Activated CD4-positive, alpha-beta T cell treated with anti-CD3 and anti-CD28 coated beads for 36 hours (primary cell): ENCODE measurements at regions not wholly inside any gene's neighbourhood (a gene's known extent, or its start where the extent isn't known, plus 50 kb on each side); places are given as distances from the start of the nearest gene placed in this dataset.
A peak's percentile ranks its signal among the peaks of the same experiment; 100 is the strongest.
"Not testable (repeated sequence)": the region's sequence is repeated elsewhere in the genome, so short reads cannot be mapped to it uniquely, and the experiment has no call there.

Experiments
- ATAC-seq: fragments of 200-7000 bp; cut with Tn5 transposase; one replicate; pipeline ENCODE4 v1.10.0; 2021; ENCODE audit warnings: mild to moderate bottlenecking, moderate library complexity
- CTCF ChIA-PET: fragments of 350-600 bp; sonication (Branson Sonifier 250); formaldehyde crosslinking; loops from one replicate; lab custom pipeline; 2021; ENCODE audit warnings: antibody characterized with exemption; lab: Charles Lee
- POLR2A ChIA-PET: fragments of 350-600 bp; sonication (Branson Sonifier 250); formaldehyde crosslinking; loops from one replicate; lab custom pipeline; 2021; ENCODE audit warnings: antibody characterized with exemption, inconsistent platforms; lab: Charles Lee
- DNase-seq: peaks from one replicate; pipeline ENCODE4 v3.0.0-alpha.2; 2020
- H3K27ac Mint-ChIP-seq: one replicate; pipeline ENCODE4 v1.8.0; 2021; ENCODE audit warnings: mixed read lengths
- H3K27me3 Mint-ChIP-seq: one replicate; pipeline ENCODE4 v1.8.0; 2021; ENCODE audit warnings: mixed read lengths
- H3K36me3 Mint-ChIP-seq: one replicate; pipeline ENCODE4 v1.8.0; 2021; ENCODE audit warnings: low read depth, mixed read lengths
- H3K4me1 Mint-ChIP-seq: one replicate; pipeline ENCODE4 v1.8.0; 2021; ENCODE audit warnings: mixed read lengths
- H3K4me3 Mint-ChIP-seq: one replicate; pipeline ENCODE4 v1.8.0; 2021; ENCODE audit warnings: mild to moderate bottlenecking, moderate library complexity, mixed read lengths
- H3K9me3 Mint-ChIP-seq: one replicate; pipeline ENCODE4 v1.8.0; 2021; ENCODE audit warnings: low read depth, mixed read lengths
- intact Hi-C, 2 experiments: fragments of 100-400 bp; cut with DNase I in 1 of 2; cut with micrococcal nuclease in 1 of 2; formaldehyde crosslinking; loops; one replicate each; pipeline versions ENCODE4 v1.14.2 to v1.15.1; 2022 to 2024; cut with DNase I, micrococcal nuclease

- ChIA-PET POLR2A (no interaction called here), CTCF (interaction anchor here (0.6 to 2.4 kb wide), 5 partner anchors 14 to 307 kb away, joined by 3 to 5 read pairs (median 3); no protein-coding TSS in a partner anchor)
- Mint-ChIP-seq H3K4me3 (no peak overlapping the region), H3K27me3 (peaks cover 20% of the 10 kb centered on the region), H3K9me3 (no peaks in the 10 kb centered on the region), H3K36me3 (no peaks in the 10 kb centered on the region), H3K4me1 (peaks cover 3% of the 10 kb centered on the region), H3K27ac (no peak overlapping the region)
- DNase-seq: peak; percentile 24
- intact Hi-C loops: loop anchor here (10.0 kb wide), 2 partner anchors 253 to 377 kb away; partner anchors contain the start of gene ATP8A2 (in 1 of the 2)
- no peak for ATAC-seq
These were observed 98.5 kb upstream of the PABPC3 start for GRCh38 chr13:24997367-24997967.

GRCh38 chr13:24998433-24998832 is 97.5 kb upstream of the PABPC3 start:
- intact Hi-C loops: loop anchor here (10.0 kb wide), 2 partner anchors 254 to 376 kb away; partner anchors contain the start of gene ATP8A2 (in 1 of the 2)
- POLR2A ChIA-PET: no interaction called here

DNA sequence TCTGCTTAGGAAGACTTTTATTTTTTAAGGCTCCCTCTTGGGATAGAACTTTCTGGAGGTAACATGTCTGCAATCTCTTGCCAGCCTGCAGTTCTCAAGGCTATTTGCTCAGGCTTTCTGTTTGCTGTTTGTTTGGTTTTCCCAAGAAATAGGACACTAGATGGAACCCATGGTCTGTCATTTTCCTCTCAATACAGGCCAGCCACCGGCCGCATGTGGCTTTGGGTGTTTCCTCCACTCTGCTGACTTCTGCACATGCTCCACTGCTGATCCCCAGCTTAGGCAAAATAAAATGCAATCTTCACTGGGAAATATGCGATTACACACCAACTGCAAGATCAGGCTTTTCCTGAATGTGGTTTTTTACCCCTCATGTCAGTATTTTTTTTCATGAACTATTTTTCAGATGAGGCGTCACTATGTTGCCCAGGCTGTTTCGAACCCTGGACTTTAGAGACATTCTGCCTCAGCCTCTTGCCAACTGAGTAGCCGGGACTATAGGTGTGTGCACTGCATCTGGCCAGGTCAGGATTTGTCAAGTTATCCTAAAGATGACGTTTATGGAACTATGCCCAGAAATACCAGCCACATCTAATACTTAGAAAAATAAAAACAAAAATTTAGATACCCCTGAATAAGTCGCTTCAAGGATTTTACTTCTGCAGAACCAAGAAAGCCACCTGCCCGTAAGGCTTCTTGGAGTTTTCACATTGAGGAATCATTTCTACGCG is 94.3 kb upstream of the PABPC3 start:
- intact Hi-C loops: no loop called here
- H3K4me3 Mint-ChIP-seq: no peak overlapping the region
- CTCF ChIA-PET: no interaction called here

More at GRCh38 chr13:24998433-24998832, 97.5 kb upstream of the PABPC3 start:
- Mint-ChIP-seq H3K36me3 (no peaks in the 10 kb centered on the region), H3K27ac (no peak overlapping the region), H3K9me3 (no peaks in the 10 kb centered on the region), H3K4me3 (no peak overlapping the region), H3K4me1 (peaks cover 3% of the 10 kb centered on the region), H3K27me3 (peaks cover 22% of the 10 kb centered on the region)
- CTCF ChIA-PET: interaction anchor here (0.7 to 2.4 kb wide), 3 partner anchors 13 to 135 kb away, joined by 3 to 5 read pairs (median 3); no protein-coding TSS in a partner anchor
- DNase-seq (no peak), ATAC-seq (no peak)

DNA sequence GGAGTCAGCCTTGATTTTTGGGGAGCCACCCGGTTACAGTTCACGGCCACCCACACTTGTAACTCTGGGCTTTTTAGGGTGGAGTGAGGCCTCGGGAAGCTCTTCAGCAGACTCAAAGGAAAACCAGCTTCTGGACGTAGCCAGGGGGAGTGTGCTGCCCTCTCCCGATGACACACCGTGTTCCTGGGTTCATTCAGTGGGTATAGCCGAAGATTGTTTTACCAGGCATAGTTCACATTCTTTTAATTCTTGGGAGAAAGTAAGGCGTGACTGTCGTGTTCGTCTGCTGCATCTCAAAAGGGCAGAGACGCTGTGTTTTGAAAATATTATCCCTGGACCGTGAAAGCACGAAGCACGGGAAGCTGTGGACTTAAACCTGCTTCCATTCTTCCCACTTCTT is 93.6 kb upstream of the PABPC3 start:
- H3K27ac Mint-ChIP-seq, ATAC-seq, H3K9me3 Mint-ChIP-seq, POLR2A ChIA-PET, H3K4me3 Mint-ChIP-seq, H3K4me1 Mint-ChIP-seq, DNase-seq, intact Hi-C loops, H3K36me3 Mint-ChIP-seq: not testable (repeated sequence)
- H3K27me3 Mint-ChIP-seq: peaks cover 27% of the 10 kb centered on the region
- CTCF ChIA-PET: interaction anchor here (1.1 kb wide), 1 partner anchor 35 kb away, joined by 5 read pairs; no protein-coding TSS in a partner anchor

More for the DNA sequence above, 94.3 kb upstream of the PABPC3 start:
- DNase-seq (no peak), ATAC-seq (no peak)
- Mint-ChIP-seq H3K27me3 (peaks cover 25% of the 10 kb centered on the region), H3K9me3 (no peaks in the 10 kb centered on the region), H3K27ac (no peak overlapping the region), H3K4me1 (peaks cover 3% of the 10 kb centered on the region), H3K36me3 (no peaks in the 10 kb centered on the region)
- POLR2A ChIA-PET: no interaction called here

DNA sequence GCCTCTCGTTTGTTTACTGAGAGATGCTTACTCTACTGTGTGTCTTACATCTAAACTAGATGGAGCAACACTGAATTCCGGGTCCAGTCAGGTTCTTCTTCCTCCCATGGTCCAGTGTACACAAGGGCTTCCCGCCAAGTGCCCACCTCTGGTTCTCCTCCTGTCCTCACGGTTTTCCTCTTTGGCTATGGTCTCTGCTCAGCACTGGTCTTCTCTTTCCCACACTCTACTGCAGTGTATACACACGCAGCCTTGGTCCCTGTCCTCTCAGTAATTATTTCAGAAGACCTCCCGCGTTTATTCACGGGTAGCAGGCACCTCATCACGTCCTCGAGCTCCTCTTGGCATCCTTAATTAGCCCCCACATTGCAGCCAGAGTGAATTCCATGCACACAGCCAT is 91.4 kb upstream of the PABPC3 start:
- H3K4me3 Mint-ChIP-seq, ATAC-seq, H3K27ac Mint-ChIP-seq, H3K4me1 Mint-ChIP-seq, H3K36me3 Mint-ChIP-seq, POLR2A ChIA-PET, DNase-seq, H3K9me3 Mint-ChIP-seq: not testable (repeated sequence)
- H3K27me3 Mint-ChIP-seq: peaks cover 32% of the 10 kb centered on the region
- intact Hi-C loops: loop anchor here in 1 of 2 experiments (2.0 kb wide), 1 partner anchor 110 kb away; no protein-coding TSS in a partner anchor
- CTCF ChIA-PET: interaction anchor here (0.8 to 1.9 kb wide), 5 partner anchors 9 to 109 kb away, joined by 3 to 10 read pairs (median 4); no protein-coding TSS in a partner anchor

DNA sequence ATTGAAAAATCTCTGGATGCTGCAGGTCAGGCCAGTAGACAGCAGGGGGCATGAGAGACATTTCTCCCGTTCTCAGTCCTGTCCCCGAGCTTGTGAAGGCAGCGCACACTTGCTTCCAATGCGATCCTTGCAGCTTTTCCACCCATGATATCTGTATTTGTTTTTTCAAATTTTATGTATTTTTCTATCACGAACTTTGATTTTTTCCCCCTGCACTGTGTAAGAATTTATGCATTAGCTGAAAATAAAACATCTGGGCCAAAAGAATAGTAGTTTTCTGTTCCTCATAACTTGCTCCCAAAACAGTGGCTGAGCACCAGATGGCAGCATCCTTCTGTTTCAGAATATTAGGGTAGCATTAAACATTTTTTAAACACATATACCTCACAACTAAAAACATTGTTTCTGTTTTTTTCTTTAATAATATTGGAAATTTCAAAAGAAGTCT is 90.9 kb upstream of the PABPC3 start:
- H3K36me3 Mint-ChIP-seq, H3K4me3 Mint-ChIP-seq, H3K4me1 Mint-ChIP-seq, H3K9me3 Mint-ChIP-seq, H3K27ac Mint-ChIP-seq, POLR2A ChIA-PET: not testable (repeated sequence)
- DNase-seq (peak; percentile 25), ATAC-seq (peak; percentile 65)
- CTCF ChIA-PET: interaction anchor here (0.8 to 1.9 kb wide), 5 partner anchors 8 to 109 kb away, joined by 3 to 10 read pairs (median 4); no protein-coding TSS in a partner anchor
- peaks cover 32% of the 10 kb centered on the region for H3K27me3 Mint-ChIP-seq
- intact Hi-C loops: loop anchor here (1.0 to 2.0 kb wide), 3 partner anchors 32 to 110 kb away; no protein-coding TSS in a partner anchor

GRCh38 chr13:25007389-25007788 is 88.5 kb upstream of the PABPC3 start:
- H3K27me3 Mint-ChIP-seq: peaks cover 35% of the 10 kb centered on the region
- H3K27ac Mint-ChIP-seq, intact Hi-C loops, H3K36me3 Mint-ChIP-seq, DNase-seq, H3K4me3 Mint-ChIP-seq, H3K4me1 Mint-ChIP-seq, H3K9me3 Mint-ChIP-seq, ATAC-seq, POLR2A ChIA-PET: not testable (repeated sequence)
- CTCF ChIA-PET: interaction anchor here (1.8 kb wide), 1 partner anchor 30 kb away, joined by 9 read pairs; no protein-coding TSS in a partner anchor

DNA sequence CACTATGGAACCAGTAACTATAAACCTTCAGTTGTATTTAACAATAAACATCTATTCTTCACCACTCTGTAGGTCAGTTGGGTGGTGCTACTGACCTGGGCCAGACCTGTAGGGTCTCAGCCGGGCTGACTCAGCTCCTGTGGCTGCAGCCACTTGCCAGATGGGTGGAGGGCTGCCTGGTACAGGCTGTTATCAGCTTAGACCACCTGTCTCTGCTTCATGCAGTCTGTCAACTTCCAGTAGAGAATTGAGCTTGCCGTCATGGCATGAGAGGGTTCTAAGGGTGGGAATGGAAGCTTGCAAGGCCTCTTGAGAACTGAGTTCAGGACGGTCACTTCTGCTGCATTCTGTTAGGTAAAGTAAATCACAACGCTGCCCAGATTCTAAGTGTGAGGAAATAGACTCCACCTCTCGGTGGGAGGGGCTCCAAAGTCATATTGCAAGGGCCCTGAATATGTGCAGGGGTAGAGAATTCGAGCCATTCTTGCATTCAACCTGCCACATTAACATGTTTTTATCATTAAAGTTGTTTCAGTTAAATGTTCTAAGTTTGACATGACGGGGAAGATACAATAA is 81.5 kb upstream of the PABPC3 start:
- H3K36me3 Mint-ChIP-seq, H3K9me3 Mint-ChIP-seq, H3K4me3 Mint-ChIP-seq, H3K27ac Mint-ChIP-seq, ATAC-seq, intact Hi-C loops, H3K4me1 Mint-ChIP-seq, CTCF ChIA-PET, POLR2A ChIA-PET, DNase-seq: not testable (repeated sequence)
- peaks cover 24% of the 10 kb centered on the region for H3K27me3 Mint-ChIP-seq

- POLR2A ChIA-PET: interaction anchor here (0.6 kb wide), 1 partner anchor 48 kb away, joined by 3 read pairs; no protein-coding TSS in a partner anchor
- H3K27ac Mint-ChIP-seq, DNase-seq, CTCF ChIA-PET, intact Hi-C loops, ATAC-seq, H3K4me1 Mint-ChIP-seq, H3K36me3 Mint-ChIP-seq, H3K4me3 Mint-ChIP-seq, H3K9me3 Mint-ChIP-seq: not testable (repeated sequence)
- H3K27me3 Mint-ChIP-seq: peaks cover 24% of the 10 kb centered on the region
These were observed 78.8 kb upstream of the PABPC3 start for GRCh38 chr13:25017176-25017575.

GRCh38 chr13:25017808-25018728 is 77.9 kb upstream of the PABPC3 start:
- H3K27ac Mint-ChIP-seq, intact Hi-C loops, H3K36me3 Mint-ChIP-seq, H3K9me3 Mint-ChIP-seq, POLR2A ChIA-PET, H3K4me1 Mint-ChIP-seq, CTCF ChIA-PET: not testable (repeated sequence)
- ATAC-seq (peak; percentile 63), DNase-seq (peak; percentile 67)
- H3K4me3 Mint-ChIP-seq: peak overlapping the region; percentile 55
- H3K27me3 Mint-ChIP-seq: peaks cover 22% of the 10 kb centered on the region
